Smooth muscle cell (in vitro differentiated cells): ENCODE measurements at regions not wholly inside any gene's neighbourhood (a gene's known extent, or its start where the extent isn't known, plus 50 kb on each side); places are given as distances from the start of the nearest gene placed in this dataset.

Experiments
- DNase-seq: peaks from one replicate; lab custom pipeline; 2025; ENCODE audit not compliant: unreplicated experiment; lab: John Stamatoyannopoulos, UW
- H2AFZ ChIP-seq: fragments of 200-600 bp; sonication (generic); 2 replicates; pipeline ENCODE4 v1.6.0; 2016; ENCODE audit warnings: antibody characterized with exemption, low read depth, mild to moderate bottlenecking
- H3F3A ChIP-seq: fragments of 200-600 bp; sonication (generic); 2 replicates; pipeline ENCODE4 v1.6.0; 2017; ENCODE audit warnings: antibody characterized with exemption, low read depth
- H3K27ac ChIP-seq: fragments of 200-600 bp; sonication (generic); 2 replicates; pipeline ENCODE4 v1.5.1; 2016; ENCODE audit warnings: low read depth, mild to moderate bottlenecking
- H3K27me3 ChIP-seq: fragments of 200-600 bp; sonication (generic); 2 replicates; pipeline ENCODE4 v1.6.1; 2016; ENCODE audit warnings: low read depth, mild to moderate bottlenecking
- H3K36me3 ChIP-seq: fragments of 200-600 bp; sonication (generic); 2 replicates; pipeline ENCODE4 v1.5.1; 2016; ENCODE audit warnings: low read depth
- H3K4me1 ChIP-seq: fragments of 200-600 bp; sonication (generic); 2 replicates; pipeline ENCODE4 v1.5.1; 2016; ENCODE audit warnings: low read depth
- H3K4me2 ChIP-seq: fragments of 200-600 bp; sonication (generic); 2 replicates; pipeline ENCODE4 v1.6.0; 2016; ENCODE audit warnings: mild to moderate bottlenecking
- H3K4me3 ChIP-seq: fragments of 200-600 bp; sonication (generic); 2 replicates; pipeline ENCODE4 v1.5.1; 2016; ENCODE audit warnings: mild to moderate bottlenecking
- H3K79me2 ChIP-seq: fragments of 200-600 bp; sonication (generic); 2 replicates; pipeline ENCODE4 v1.6.0; 2016; ENCODE audit warnings: low read depth, mild to moderate bottlenecking
- H3K9ac ChIP-seq: fragments of 200-600 bp; sonication (generic); 2 replicates; pipeline ENCODE4 v1.6.0; 2016; ENCODE audit warnings: low read depth
- H3K9me3 ChIP-seq: fragments of 200-600 bp; sonication (generic); replicated peaks from 2 replicates; pipeline ENCODE4 v1.5.1; 2016; ENCODE audit warnings: low read depth
- H4K20me1 ChIP-seq: fragments of 200-600 bp; sonication (generic); 2 replicates; pipeline ENCODE4 v1.6.0; 2016; ENCODE audit warnings: low read depth
- WGBS: methylation state at CpG from one replicate; pipeline ENCODE4 v1.1.7; 2016; ENCODE audit warnings: low lambda C conversion rate; 5-methylcytosine and 5-hydroxymethylcytosine counted together
- TF ChIP-seq, protein P1 (sequence below): fragments of 200-600 bp; sonication (generic); IDR thresholded peaks from 2 replicates; pipeline ENCODE4 v1.5.1; 2017; ENCODE audit warnings: borderline replicate concordance, mild to moderate bottlenecking, antibody characterized with exemption; ENCODE audit not compliant: insufficient read depth, poor library complexity, severe bottlenecking

DNA sequence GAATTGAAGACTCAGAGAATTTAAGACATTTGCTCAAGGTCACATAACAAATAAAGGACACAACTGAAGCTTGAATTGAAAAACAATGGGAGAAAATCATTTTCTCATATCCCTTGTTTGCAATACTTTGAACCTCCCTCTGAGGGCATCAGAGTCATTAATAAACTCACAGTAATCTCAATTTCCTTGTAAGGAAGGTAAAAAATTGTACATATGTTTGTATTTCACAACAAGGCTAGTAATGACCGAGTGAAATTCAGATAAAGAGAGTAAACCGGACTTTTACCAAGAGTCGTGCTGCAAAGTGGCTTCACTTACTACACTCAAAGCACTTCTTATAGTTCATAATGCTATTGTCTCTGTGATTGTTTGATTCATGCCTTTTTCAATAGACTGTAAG lies 665.0 kb downstream of the NR2F1-AS1 start:
- H4K20me1 ChIP-seq = no peaks in the 10 kb centered on the region
- no peaks in the 10 kb centered on the region for H3K79me2 ChIP-seq
- H3K27ac ChIP-seq = no peak overlapping the region
- no peak overlapping the region for H3K4me3 ChIP-seq
- H3K36me3 ChIP-seq = no peaks in the 10 kb centered on the region
- no peak overlapping the region for H3K4me2 ChIP-seq
- no peaks in the 10 kb centered on the region for H3K27me3 ChIP-seq
- no peaks in the 10 kb centered on the region for H3K9me3 ChIP-seq
- H3K9ac ChIP-seq = no peak overlapping the region
- H2AFZ ChIP-seq = peak overlapping the region; percentile 7
- no peak for DNase-seq
- TF ChIP-seq, protein P1, sequence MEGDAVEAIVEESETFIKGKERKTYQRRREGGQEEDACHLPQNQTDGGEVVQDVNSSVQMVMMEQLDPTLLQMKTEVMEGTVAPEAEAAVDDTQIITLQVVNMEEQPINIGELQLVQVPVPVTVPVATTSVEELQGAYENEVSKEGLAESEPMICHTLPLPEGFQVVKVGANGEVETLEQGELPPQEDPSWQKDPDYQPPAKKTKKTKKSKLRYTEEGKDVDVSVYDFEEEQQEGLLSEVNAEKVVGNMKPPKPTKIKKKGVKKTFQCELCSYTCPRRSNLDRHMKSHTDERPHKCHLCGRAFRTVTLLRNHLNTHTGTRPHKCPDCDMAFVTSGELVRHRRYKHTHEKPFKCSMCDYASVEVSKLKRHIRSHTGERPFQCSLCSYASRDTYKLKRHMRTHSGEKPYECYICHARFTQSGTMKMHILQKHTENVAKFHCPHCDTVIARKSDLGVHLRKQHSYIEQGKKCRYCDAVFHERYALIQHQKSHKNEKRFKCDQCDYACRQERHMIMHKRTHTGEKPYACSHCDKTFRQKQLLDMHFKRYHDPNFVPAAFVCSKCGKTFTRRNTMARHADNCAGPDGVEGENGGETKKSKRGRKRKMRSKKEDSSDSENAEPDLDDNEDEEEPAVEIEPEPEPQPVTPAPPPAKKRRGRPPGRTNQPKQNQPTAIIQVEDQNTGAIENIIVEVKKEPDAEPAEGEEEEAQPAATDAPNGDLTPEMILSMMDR = peak; percentile 18
- WGBS = 42% methylated on average over 3 of the region's 3 CpGs
- no peaks in the 10 kb centered on the region for H3F3A ChIP-seq
- peaks cover 11% of the 10 kb centered on the region for H3K4me1 ChIP-seq

GRCh38 chr5:92912283-92912682 lies 668.7 kb downstream of the NR2F1-AS1 start:
- no peak for DNase-seq
- Histone ChIP-seq H3K79me2 (no peaks in the 10 kb centered on the region), H3F3A (no peaks in the 10 kb centered on the region), H2AFZ (no peak overlapping the region), H3K4me2 (no peak overlapping the region), H3K27ac (no peak overlapping the region), H3K9me3 (no peaks in the 10 kb centered on the region), H3K27me3 (peaks cover 5% of the 10 kb centered on the region), H3K4me3 (no peak overlapping the region), H3K4me1 (peaks cover 15% of the 10 kb centered on the region), H3K9ac (no peak overlapping the region), H4K20me1 (no peaks in the 10 kb centered on the region), H3K36me3 (no peaks in the 10 kb centered on the region)
- whole genome bisulfite sequencing = 88% methylated on average over 1 of the region's 1 CpG
- TF ChIP-seq, protein P1 = no peak

DNA sequence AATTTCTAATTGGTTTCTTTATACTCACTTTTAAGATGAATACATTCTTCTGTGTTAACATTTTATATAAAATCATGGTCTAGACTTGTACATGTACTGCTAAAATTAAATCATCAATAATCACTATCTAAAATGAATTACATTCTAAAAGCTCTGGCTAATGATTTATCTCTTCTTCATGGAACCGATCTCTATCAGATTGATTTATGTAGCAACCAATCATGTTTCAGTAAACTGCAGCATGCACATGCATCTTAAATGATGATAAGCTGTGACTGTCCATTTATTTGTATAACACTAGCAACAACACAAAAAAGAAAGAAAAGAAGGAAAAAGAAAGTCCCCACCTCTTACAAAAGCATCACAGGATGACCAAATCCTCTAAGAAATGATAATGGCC lies 669.2 kb downstream of the NR2F1-AS1 start:
- peaks cover 15% of the 10 kb centered on the region for H3K4me1 ChIP-seq
- no peaks in the 10 kb centered on the region for H3F3A ChIP-seq
- H3K4me3 ChIP-seq = no peak overlapping the region
- no peaks in the 10 kb centered on the region for H3K36me3 ChIP-seq
- H3K27ac ChIP-seq = no peak overlapping the region
- no peaks in the 10 kb centered on the region for H3K79me2 ChIP-seq
- H3K9me3 ChIP-seq = no peaks in the 10 kb centered on the region
- peaks cover 5% of the 10 kb centered on the region for H3K27me3 ChIP-seq
- no peak for DNase-seq
- WGBS = 79% methylated on average over 1 of the region's 1 CpG
- no peak overlapping the region for H3K9ac ChIP-seq
- no peaks in the 10 kb centered on the region for H4K20me1 ChIP-seq
- no peak overlapping the region for H3K4me2 ChIP-seq
- TF ChIP-seq, protein P1 = no peak
- no peak overlapping the region for H2AFZ ChIP-seq

GRCh38 chr5:92911293-92911692 lies 669.7 kb downstream of the NR2F1-AS1 start:
- H3K9ac ChIP-seq = no peak overlapping the region
- no peak overlapping the region for H2AFZ ChIP-seq
- peaks cover 5% of the 10 kb centered on the region for H3K27me3 ChIP-seq
- H3K4me3 ChIP-seq = no peak overlapping the region
- no peak for DNase-seq
- H3K27ac ChIP-seq = no peak overlapping the region
- no peak overlapping the region for H3K4me2 ChIP-seq
- no peaks in the 10 kb centered on the region for H3K79me2 ChIP-seq
- no peaks in the 10 kb centered on the region for H3F3A ChIP-seq
- no peaks in the 10 kb centered on the region for H3K9me3 ChIP-seq
- TF ChIP-seq, protein P1 = no peak
- H3K36me3 ChIP-seq = no peaks in the 10 kb centered on the region
- H3K4me1 ChIP-seq = peaks cover 15% of the 10 kb centered on the region
- no peaks in the 10 kb centered on the region for H4K20me1 ChIP-seq
